ENCODE measurements at regions not wholly inside any gene's neighbourhood (a gene's known extent, or its start where the extent isn't known, plus 50 kb on each side); places are given as distances from the start of the nearest gene placed in this dataset.

- no peak for DNase-seq
Observed at GRCh38 chrX:137483554-137483953, 82.4 kb upstream of the ZIC3 start.

- no peak for DNase-seq
Observed at GRCh38 chrX:137482136-137482535, 83.8 kb upstream of the ZIC3 start.

- DNase-seq, result no peak
Observed at GRCh38 chrX:137479386-137479785, 86.5 kb upstream of the ZIC3 start.

GRCh38 chrX:137441711-137442110, 124.2 kb upstream of the ZIC3 start:
- DNase-seq, result no peak

- no peak for DNase-seq
Observed at GRCh38 chrX:137432609-137433008, 133.3 kb upstream of the ZIC3 start.

GRCh38 chrX:137431693-137432488, 134.0 kb upstream of the ZIC3 start:
- DNase-seq, result no peak

GRCh38 chrX:137430984-137431475, 134.9 kb upstream of the ZIC3 start:
- no peak for DNase-seq

- no peak for DNase-seq
Observed at GRCh38 chrX:137430301-137430700, 135.6 kb upstream of the ZIC3 start.

- no peak for DNase-seq
Observed at GRCh38 chrX:137428766-137429591, 136.9 kb upstream of the ZIC3 start.

- DNase-seq, result no peak
Observed at GRCh38 chrX:137428221-137428661, 137.7 kb upstream of the ZIC3 start.

- no peak for DNase-seq
Observed at GRCh38 chrX:137427816-137428215, 138.1 kb upstream of the ZIC3 start.

- no peak for DNase-seq
Observed at GRCh38 chrX:137427426-137427778, 138.5 kb upstream of the ZIC3 start.

GRCh38 chrX:137426695-137427425, 139.1 kb upstream of the ZIC3 start:
- DNase-seq, result no peak

- DNase-seq, result no peak
Observed at GRCh38 chrX:137425986-137426385, 139.9 kb upstream of the ZIC3 start.

- no peak for DNase-seq
Observed at GRCh38 chrX:137425273-137425902, 140.5 kb upstream of the ZIC3 start.

- no peak for DNase-seq
Observed at GRCh38 chrX:137424679-137425078, 141.2 kb upstream of the ZIC3 start.

GRCh38 chrX:137423241-137423640, 142.7 kb upstream of the ZIC3 start:
- DNase-seq, result no peak

- DNase-seq, result no peak
Observed at GRCh38 chrX:137418086-137418485, 147.8 kb upstream of the ZIC3 start.

GRCh38 chrX:137413190-137413589, 152.7 kb upstream of the ZIC3 start:
- DNase-seq, result no peak

GRCh38 chrX:137405449-137406140, 160.3 kb upstream of the ZIC3 start:
- no peak for DNase-seq

GRCh38 chrX:137401092-137401491, 164.8 kb upstream of the ZIC3 start:
- DNase-seq, result no peak

GRCh38 chrX:137387646-137388045, 178.3 kb upstream of the ZIC3 start:
- no peak for DNase-seq
